NOMO-1 treated with DMSO at 0.1 percent for 48 hours (cell line): ENCODE measurements at regions not wholly inside any gene's neighbourhood (a gene's known extent, or its start where the extent isn't known, plus 50 kb on each side); places are given as distances from the start of the nearest gene placed in this dataset.

Experiments
- DNase-seq: peaks from one replicate; lab custom pipeline; 2025; ENCODE audit not compliant: unreplicated experiment; lab: John Stamatoyannopoulos, UW

DNA sequence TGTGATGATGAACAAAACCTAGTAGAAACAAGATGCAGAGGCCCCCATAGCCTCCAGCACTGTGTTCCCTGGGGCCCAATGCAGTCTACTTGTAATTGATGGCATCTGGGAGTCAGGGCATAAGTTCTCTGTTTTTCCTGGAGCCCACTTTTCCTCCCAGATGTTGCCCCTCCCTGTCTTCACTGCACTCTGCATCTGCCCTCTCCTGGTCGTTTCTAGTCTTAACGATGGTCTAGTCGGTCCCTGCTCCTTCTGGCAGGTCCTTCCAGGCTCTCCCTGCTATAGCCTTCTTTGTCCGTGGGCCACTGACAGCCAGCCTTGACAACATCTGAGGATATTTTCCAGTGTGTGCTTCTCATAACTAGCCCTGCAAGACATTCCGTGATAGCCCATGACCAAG, 208.3 kb downstream of the GXYLT1 start:
- no peak for DNase-seq

DNA sequence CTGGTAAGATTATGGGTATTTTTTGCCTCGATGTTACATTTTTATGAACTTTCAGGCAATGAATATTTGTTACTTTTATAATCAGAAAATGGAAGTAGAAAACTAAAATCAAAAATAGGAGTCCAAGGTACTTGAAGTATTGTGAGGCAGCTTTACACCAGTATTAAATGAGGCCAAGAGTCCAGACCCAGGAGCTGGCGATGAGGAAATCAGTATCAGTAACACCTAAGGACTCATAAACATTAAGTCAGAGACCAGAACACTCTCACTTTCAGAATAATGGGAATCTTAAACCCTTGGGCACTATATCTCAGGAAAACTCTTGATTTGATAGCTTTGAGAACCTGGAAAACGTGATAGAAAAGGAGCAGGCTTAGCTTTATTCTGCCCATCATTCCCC, 208.8 kb downstream of the GXYLT1 start:
- no peak for DNase-seq

DNA sequence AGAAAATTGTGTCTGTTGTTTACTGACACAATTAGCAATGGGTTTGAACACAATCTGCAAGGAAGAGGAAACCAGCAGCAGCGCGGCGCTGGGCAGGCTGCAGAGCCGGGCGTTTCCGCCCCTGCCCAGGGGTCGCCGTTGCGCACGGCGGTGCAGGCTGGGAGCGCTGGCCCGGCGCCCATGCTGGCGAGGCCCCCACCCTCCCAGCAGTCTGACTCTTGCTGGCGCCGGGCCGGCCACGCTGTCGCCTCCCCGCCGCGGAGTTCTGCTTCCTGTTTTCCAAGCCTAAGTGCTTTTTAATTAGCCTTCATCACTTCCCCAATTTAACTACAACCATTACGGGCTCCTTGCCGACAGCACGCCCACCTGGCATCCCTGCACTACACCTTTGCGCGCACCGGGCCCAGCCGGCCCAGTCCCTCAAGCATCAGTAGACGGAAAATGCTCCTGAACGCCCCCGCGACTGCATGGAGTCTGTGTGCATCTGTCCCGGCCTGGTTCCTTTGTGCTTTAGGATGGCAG, 212.1 kb downstream of the GXYLT1 start:
- peak; percentile 96 for DNase-seq

DNA sequence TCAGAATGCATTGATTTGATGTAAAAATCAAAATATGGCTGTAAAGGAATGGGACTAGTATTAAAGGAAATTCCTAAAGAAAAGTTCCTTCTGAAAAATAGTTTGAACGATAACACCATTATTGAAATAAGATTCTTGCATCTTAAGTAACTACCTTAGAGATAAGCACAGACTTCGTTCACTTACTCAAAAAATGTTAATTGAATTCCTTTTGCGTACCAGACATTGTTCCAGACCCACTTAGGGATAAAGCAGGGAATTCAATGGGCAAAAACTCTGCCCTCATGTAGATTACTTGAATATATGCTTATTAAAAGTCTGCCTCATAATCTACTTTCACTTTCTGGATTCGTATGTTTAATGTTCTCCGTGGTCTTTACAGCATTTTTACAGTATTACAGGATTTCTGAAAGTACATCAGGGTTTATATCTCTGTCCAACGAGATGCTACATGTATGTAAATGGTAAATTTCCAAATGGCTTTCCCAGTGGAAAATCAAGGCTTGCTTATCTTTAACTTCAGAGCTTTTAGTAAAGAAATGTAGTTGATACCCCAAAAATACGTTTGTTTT, 213.7 kb downstream of the GXYLT1 start:
- no peak for DNase-seq

- no peak for DNase-seq
Observed at GRCh38 chr12:41924111-41924510, 220.6 kb downstream of the GXYLT1 start.

GRCh38 chr12:41923351-41923750, 221.3 kb downstream of the GXYLT1 start:
- DNase-seq: no peak

DNA sequence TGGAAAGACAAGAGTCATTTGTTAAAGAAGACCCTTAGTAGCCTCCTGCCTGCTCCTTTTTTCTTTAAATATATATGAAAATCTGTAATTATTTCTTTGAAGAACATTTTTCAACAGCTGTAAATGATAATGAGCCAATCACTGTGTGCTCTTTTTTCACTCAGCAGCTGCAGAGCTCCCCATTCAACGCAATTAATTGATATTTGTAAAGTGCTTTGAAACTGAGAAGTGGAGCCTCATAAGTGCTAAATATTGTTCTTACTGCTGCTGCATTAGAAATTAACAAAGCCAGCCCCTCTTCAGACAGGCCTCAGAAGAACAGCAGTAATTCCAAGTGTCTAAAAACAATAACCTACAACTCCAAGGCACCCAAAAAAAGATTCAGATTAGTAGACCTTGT, 224.3 kb downstream of the GXYLT1 start:
- no peak for DNase-seq

- no peak for DNase-seq
Observed at GRCh38 chr12:41919526-41920261, 225.0 kb downstream of the GXYLT1 start.

- DNase-seq: no peak
Observed at GRCh38 chr12:41919048-41919447, 225.6 kb downstream of the GXYLT1 start.

- peak; percentile 67 for DNase-seq
Observed at GRCh38 chr12:41917938-41918341, 226.7 kb downstream of the GXYLT1 start.

DNA sequence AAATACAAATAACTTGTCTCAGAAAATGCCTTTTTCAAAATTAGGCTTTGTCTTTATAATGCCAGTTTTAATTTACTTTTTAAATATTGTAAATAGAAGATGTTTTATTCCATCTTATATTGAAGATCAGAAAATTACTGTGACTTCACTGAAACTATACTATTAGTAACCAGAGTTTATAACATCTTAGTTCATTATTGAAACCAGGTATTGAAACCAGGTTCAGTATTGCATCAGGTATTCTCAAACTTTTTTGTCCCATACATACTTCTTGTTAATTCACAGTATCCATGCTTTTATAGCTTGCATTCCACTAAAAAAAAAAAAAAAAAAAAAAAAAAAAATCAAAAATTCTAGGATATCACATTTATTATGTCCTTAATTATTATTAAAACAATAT, 227.5 kb downstream of the GXYLT1 start:
- DNase-seq: no peak

GRCh38 chr12:41910578-41911320, 233.9 kb downstream of the GXYLT1 start:
- DNase-seq: no peak

GRCh38 chr12:41908206-41908605, 236.5 kb downstream of the GXYLT1 start:
- no peak for DNase-seq

- no peak for DNase-seq
Observed at GRCh38 chr12:41907550-41907949, 237.1 kb downstream of the GXYLT1 start.

DNA sequence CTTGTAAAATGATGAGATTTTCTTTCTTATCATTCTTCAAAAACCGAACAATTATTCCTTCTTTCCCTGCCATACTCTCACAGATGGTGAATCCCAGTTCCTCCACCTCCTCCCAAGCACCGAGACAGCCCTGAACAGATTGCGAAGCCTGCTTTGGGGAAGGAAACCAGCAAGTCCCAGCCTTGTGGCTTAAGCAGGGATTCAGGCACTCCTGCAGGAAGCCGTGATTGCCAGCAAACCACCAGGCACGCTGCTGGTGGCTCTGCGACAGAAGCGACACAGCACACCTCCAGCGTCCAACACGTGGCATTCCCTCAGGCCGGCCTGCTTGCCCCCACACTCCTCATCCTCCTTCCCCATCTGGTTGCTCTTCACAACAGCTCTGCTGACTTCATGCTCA, 237.7 kb downstream of the GXYLT1 start:
- no peak for DNase-seq

GRCh38 chr12:41905759-41906297, 238.8 kb downstream of the GXYLT1 start:
- no peak for DNase-seq

GRCh38 chr12:41905073-41905758, 239.5 kb downstream of the GXYLT1 start:
- DNase-seq: no peak

- no peak for DNase-seq
Observed at GRCh38 chr12:41904041-41904440, 240.6 kb downstream of the GXYLT1 start.

DNA sequence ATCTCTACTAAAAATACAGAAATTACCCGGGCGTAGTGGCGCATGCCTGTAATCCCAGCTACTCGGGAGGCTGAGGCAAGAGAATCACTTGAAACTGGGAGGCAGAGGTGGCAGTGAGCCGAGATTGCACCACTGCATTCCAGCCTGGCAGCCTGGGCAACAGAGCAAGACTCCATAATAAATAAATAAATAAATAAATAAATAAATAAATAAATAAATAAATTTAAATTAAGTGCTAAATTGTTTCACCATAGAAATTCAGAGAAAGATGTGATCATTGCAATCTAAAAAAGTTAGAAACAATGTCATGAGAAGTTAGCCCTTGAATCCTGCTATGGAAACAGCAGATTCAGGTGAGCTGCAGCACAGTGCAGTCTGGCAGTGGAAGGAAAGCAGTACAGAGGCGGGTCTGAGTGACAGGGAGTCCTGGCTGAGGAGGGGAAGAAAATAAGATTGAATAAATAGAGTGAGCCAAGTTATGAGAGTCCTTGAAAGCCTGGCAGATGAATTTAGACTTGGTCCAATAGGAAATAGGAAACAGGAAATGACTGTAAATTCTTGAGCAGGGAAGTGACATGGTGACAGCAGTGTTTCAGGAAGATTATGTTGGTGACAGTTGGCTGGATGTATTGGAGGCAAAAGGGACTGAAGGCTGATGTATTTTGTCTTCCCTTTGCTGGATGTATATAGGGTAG, 241.5 kb downstream of the GXYLT1 start:
- no peak for DNase-seq

DNA sequence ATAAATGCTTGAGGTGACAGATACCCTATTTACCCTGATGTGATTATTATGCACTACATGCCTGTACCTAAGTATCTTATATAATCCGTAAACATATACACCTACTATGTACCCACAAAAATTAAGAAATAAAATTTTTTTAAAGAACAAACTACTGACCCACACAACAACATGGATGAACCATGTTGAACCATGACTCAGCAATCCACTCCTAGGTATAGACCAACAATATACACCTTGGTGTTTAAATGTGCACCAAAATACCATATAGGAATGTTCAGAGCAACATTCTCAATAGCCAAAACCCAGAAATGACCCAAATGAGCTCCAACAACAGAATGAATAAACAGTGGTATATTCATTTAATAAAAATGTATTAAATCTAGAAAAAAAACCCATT, 245.1 kb downstream of the GXYLT1 start:
- no peak for DNase-seq

DNA sequence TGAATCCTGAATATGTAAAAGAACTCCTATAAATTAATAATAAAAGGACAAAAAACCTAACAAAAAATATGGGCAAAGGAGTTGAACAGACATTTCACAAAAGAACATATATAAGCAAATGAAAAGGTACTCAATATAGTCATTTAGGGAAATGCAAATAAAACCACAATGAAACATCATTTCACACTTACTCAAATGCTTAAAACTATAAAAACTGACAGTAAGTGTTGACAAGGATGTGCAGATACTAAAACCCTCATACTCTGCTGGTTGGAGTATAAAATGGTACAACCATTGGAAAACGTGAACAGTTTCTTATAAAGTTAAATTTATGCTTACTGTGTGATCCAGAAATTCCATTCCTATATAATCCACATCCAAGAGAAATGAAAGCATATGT, 247.1 kb downstream of the GXYLT1 start:
- DNase-seq: no peak
